Loucy (cell line): ENCODE measurements at regions not wholly inside any gene's neighbourhood (a gene's known extent, or its start where the extent isn't known, plus 50 kb on each side); places are given as distances from the start of the nearest gene placed in this dataset.

Experiments used
- H2AFZ ChIP-seq: fragments of 200-600 bp; sonication (generic); 2 replicates; pipeline ENCODE4 v1.6.0; 2016; ENCODE audit warnings: antibody characterized with exemption, mild to moderate bottlenecking, low read length, moderate library complexity
- H3F3A ChIP-seq: fragments of 200-600 bp; 2 replicates; pipeline ENCODE4 v1.6.0; 2016; ENCODE audit warnings: antibody characterized with exemption, low read depth, mild to moderate bottlenecking
- H3K27me3 ChIP-seq: fragments of 200-600 bp; sonication (generic); 2 replicates; pipeline ENCODE4 v1.6.1; 2014; ENCODE audit warnings: low read length, mild to moderate bottlenecking; ENCODE audit not compliant: insufficient read depth, poor library complexity, severe bottlenecking
- H3K36me3 ChIP-seq: fragments of 200-600 bp; sonication (generic); 2 replicates; pipeline ENCODE4 v1.6.1; 2016; ENCODE audit warnings: low read length; ENCODE audit not compliant: insufficient read depth
- H3K4me1 ChIP-seq: fragments of 200-600 bp; sonication (generic); 2 replicates; pipeline ENCODE4 v1.5.1; 2014; ENCODE audit warnings: low read length, mild to moderate bottlenecking; ENCODE audit not compliant: insufficient read depth, poor library complexity, severe bottlenecking
- H3K4me2 ChIP-seq: fragments of 200-600 bp; sonication (generic); 2 replicates; pipeline ENCODE4 v1.6.0; 2014; ENCODE audit warnings: antibody characterized with exemption, low read length, low read depth, mild to moderate bottlenecking; ENCODE audit not compliant: poor library complexity, severe bottlenecking
- H3K4me3 ChIP-seq: fragments of 200-600 bp; sonication (generic); 2 replicates; pipeline ENCODE4 v1.5.1; 2014; ENCODE audit warnings: low read length, mild to moderate bottlenecking, mixed read lengths; ENCODE audit not compliant: poor library complexity, severe bottlenecking
- H3K79me2 ChIP-seq: fragments of 200-600 bp; sonication (generic); 2 replicates; pipeline ENCODE4 v1.6.1; 2014; ENCODE audit warnings: low read length; ENCODE audit not compliant: insufficient read depth
- H3K9ac ChIP-seq: fragments of 200-600 bp; sonication (generic); 2 replicates; pipeline ENCODE4 v1.6.0; 2014; ENCODE audit warnings: mild to moderate bottlenecking, low read depth, low read length, moderate library complexity; ENCODE audit not compliant: poor library complexity, severe bottlenecking
- H3K9me2 ChIP-seq: fragments of 200-600 bp; sonication (generic); replicated peaks from 2 replicates; pipeline ENCODE4 v1.6.1; 2016; ENCODE audit warnings: low read depth, low read length, mixed read lengths
- H3K9me3 ChIP-seq: fragments of 200-600 bp; sonication (generic); 2 replicates; pipeline ENCODE4 v1.6.1; 2014; ENCODE audit warnings: mild to moderate bottlenecking, antibody characterized with exemption, low read length, low read depth; ENCODE audit not compliant: insufficient read depth
- H4K20me1 ChIP-seq: fragments of 200-600 bp; sonication (generic); 2 replicates; pipeline ENCODE4 v1.6.0; 2014; ENCODE audit warnings: antibody characterized with exemption, low read length, mild to moderate bottlenecking; ENCODE audit not compliant: insufficient read depth, poor library complexity, severe bottlenecking
- EZH2phosphoT487 ChIP-seq: fragments of 200-600 bp; IDR thresholded peaks from 2 replicates; pipeline ENCODE4 v1.6.1; 2018; ENCODE audit warnings: antibody characterized with exemption, mild to moderate bottlenecking, moderate library complexity, borderline replicate concordance
- TF ChIP-seq, protein P1 (sequence below): fragments of 200-600 bp; sonication (generic); conservative IDR thresholded peaks from 2 replicates; pipeline ENCODE4 v1.5.1; 2014; ENCODE audit warnings: mild to moderate bottlenecking, antibody characterized with exemption, low read length

DNA sequence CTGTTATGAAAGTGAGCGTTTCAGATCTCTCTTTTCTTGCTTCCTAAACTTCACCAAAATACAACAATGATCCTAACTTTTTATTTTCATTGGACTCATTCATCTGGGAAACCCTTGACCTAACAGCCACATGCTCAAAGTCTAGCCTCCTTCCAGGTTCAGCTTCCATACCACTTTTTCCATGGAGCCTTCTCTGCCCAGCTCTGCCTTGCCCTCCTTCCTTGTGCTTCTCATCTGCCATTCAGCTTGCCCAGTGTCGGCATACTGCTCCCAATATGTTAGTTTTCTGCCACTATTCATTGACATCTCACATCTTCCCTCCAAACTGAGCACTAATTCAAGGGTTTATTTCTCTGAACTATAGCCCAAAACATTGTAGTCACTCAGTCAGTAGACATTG, 214.7 kb downstream of the RAD51AP2 start:
- no peaks in the 10 kb centered on the region for H3F3A ChIP-seq
- TF ChIP-seq, protein P1, sequence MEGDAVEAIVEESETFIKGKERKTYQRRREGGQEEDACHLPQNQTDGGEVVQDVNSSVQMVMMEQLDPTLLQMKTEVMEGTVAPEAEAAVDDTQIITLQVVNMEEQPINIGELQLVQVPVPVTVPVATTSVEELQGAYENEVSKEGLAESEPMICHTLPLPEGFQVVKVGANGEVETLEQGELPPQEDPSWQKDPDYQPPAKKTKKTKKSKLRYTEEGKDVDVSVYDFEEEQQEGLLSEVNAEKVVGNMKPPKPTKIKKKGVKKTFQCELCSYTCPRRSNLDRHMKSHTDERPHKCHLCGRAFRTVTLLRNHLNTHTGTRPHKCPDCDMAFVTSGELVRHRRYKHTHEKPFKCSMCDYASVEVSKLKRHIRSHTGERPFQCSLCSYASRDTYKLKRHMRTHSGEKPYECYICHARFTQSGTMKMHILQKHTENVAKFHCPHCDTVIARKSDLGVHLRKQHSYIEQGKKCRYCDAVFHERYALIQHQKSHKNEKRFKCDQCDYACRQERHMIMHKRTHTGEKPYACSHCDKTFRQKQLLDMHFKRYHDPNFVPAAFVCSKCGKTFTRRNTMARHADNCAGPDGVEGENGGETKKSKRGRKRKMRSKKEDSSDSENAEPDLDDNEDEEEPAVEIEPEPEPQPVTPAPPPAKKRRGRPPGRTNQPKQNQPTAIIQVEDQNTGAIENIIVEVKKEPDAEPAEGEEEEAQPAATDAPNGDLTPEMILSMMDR: no peak
- no peak for TF ChIP-seq EZH2phosphoT487
- no peak overlapping the region for H2AFZ ChIP-seq
- H4K20me1 ChIP-seq: no peaks in the 10 kb centered on the region
- H3K79me2 ChIP-seq: no peaks in the 10 kb centered on the region
- H3K4me1 ChIP-seq: no peaks in the 10 kb centered on the region
- H3K4me2 ChIP-seq: no peak overlapping the region
- no peaks in the 10 kb centered on the region for H3K9me2 ChIP-seq
- H3K36me3 ChIP-seq: no peaks in the 10 kb centered on the region
- H3K9ac ChIP-seq: no peak overlapping the region
- H3K27me3 ChIP-seq: no peaks in the 10 kb centered on the region
- H3K4me3 ChIP-seq: no peak overlapping the region
- H3K9me3 ChIP-seq: no peaks in the 10 kb centered on the region

DNA sequence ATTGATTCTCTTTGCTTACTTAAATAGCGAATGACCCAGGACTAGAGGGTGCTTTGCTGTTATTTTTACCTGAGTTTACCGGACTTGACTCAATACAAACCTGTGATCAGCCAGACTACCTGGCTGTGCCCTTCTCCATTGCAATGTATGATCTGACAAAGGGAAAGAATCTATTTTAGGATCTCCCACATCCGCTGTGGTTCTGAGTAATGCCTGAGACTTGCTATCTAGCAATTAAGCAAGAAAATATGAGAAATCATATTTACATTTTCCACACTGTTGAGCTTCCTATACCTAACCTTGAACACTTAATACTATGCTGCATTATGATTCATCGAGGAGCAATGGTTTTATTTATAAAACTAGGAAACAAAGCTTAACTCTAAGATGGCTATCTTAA, 215.2 kb downstream of the RAD51AP2 start:
- Histone ChIP-seq H3K9ac (no peak overlapping the region), H2AFZ (no peak overlapping the region)

DNA sequence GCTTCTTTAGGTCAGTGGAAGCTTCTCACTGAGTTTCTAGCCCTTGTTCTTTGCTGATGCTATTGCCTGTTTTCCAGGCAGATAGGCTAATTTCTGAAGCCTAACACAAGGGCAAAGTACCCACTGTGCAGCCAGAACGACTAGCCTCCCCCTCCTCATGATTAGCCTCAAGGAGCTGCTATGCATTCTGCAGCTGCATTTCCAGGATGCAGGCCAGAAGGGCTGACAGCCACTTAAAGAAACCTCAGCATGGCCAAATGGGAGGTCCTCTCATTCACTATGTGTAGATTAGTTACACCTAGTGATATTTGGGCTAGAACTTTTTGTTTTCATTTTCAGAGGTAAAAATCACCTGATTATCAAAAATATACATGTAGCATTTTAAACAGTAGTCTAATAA, 216.0 kb downstream of the RAD51AP2 start:
- Histone ChIP-seq H3K9ac (no peak overlapping the region), H3K9me2 (no peaks in the 10 kb centered on the region), H4K20me1 (no peaks in the 10 kb centered on the region), H3K4me1 (no peaks in the 10 kb centered on the region), H3K4me3 (no peak overlapping the region), H3K4me2 (no peak overlapping the region), H3F3A (no peaks in the 10 kb centered on the region), H3K27me3 (no peaks in the 10 kb centered on the region), H3K36me3 (no peaks in the 10 kb centered on the region), H3K79me2 (no peaks in the 10 kb centered on the region), H2AFZ (no peak overlapping the region), H3K9me3 (no peaks in the 10 kb centered on the region)
- TF ChIP-seq, protein P1: no peak
- no peak for TF ChIP-seq EZH2phosphoT487

More for the DNA sequence above, 215.2 kb downstream of the RAD51AP2 start:
- Histone ChIP-seq H3K27me3 (no peaks in the 10 kb centered on the region), H3K4me1 (no peaks in the 10 kb centered on the region), H3K9me3 (no peaks in the 10 kb centered on the region), H3K4me3 (no peak overlapping the region), H3K4me2 (no peak overlapping the region), H3K79me2 (no peaks in the 10 kb centered on the region), H3K36me3 (no peaks in the 10 kb centered on the region), H4K20me1 (no peaks in the 10 kb centered on the region), H3K9me2 (no peaks in the 10 kb centered on the region), H3F3A (no peaks in the 10 kb centered on the region)
- TF ChIP-seq, protein P1: no peak
- no peak for TF ChIP-seq EZH2phosphoT487
